ENCODE measurements at regions not wholly inside any gene's neighbourhood (a gene's known extent, or its start where the extent isn't known, plus 50 kb on each side); places are given as distances from the start of the nearest gene placed in this dataset.

DNA sequence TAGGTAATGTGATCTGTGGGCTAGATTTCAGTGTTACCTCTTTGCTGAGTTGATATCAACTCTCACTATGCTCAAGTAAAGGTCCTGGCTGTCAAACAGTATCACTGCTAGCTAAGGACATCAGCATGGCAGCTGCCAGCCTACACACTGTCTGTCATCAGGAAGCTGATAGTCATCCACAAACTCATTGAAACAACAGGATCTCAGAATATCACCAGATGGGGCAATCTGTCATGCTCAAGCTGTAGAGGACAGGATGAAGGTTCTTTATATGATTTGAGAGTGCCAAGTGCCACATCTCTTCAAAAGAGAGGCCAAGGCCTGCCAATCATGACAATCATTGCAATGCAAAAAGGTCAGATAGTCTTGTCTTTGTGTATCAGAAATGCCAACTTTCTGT lies 811.5 kb upstream of the SEL1L start:
- H3K4me3 ChIP-seq (ENCODE audit: low read length in 2 of 2) = no peak overlapping the region
- no peak for ATAC-seq (ENCODE audit: low FRiP score)
- H3K36me3 ChIP-seq (ENCODE audit: control insufficient read depth in 1 of 2, insufficient read depth in 2 of 2, low read length in 1 of 2) = no peaks in the 10 kb centered on the region
- intact Hi-C loops (cut with DNase I) = no loop called here
- H3K9me3 ChIP-seq (ENCODE audit: control insufficient read depth, low read length) = no peaks in the 10 kb centered on the region
- no peaks in the 10 kb centered on the region for H3K4me1 ChIP-seq (ENCODE audit: control insufficient read depth in 1 of 2, insufficient read depth in 2 of 2, low read length in 2 of 2)
- no peak overlapping the region for H3K27ac ChIP-seq (ENCODE audit: low read depth in 1 of 2, low read length in 2 of 2)
- H3K27me3 ChIP-seq (ENCODE audit: control insufficient read depth in 1 of 2, insufficient read depth in 2 of 2, low read length in 1 of 2) = no peaks in the 10 kb centered on the region
- DNase-seq = no peak

DNA sequence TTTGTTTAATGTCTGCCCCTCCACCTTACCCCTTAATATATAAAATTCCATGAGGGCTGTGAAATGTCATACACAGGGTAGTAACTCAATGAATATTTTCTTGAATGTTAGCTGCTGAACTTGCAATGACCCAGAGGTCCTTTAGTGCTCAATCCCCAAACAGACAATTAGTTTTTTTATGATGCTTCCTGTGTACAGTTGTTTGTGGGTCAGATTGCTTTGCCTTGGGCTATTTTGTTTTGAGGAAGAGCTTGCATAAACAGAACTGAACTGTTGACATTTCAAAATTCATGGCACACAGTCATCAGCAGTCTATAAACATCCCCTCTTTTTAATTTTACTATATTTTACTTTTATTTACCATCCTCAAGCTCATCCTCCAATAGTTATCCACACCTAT lies 820.5 kb upstream of the SEL1L start:
- intact Hi-C loops (cut with DNase I) = no loop called here
- DNase-seq (no peak), ATAC-seq (ENCODE audit: low FRiP score) (no peak)
- no peaks in the 10 kb centered on the region for H3K27me3 ChIP-seq (ENCODE audit: control insufficient read depth in 1 of 2, insufficient read depth in 2 of 2, low read length in 1 of 2)
- peaks cover 3% of the 10 kb centered on the region for H3K9me3 ChIP-seq (ENCODE audit: control insufficient read depth, low read length)
- H3K4me1 ChIP-seq (ENCODE audit: control insufficient read depth in 1 of 2, insufficient read depth in 2 of 2, low read length in 2 of 2) = no peaks in the 10 kb centered on the region
- no peak overlapping the region for H3K4me3 ChIP-seq (ENCODE audit: low read length in 2 of 2)
- no peaks in the 10 kb centered on the region for H3K36me3 ChIP-seq (ENCODE audit: control insufficient read depth in 1 of 2, insufficient read depth in 2 of 2, low read length in 1 of 2)
- no peak overlapping the region for H3K27ac ChIP-seq (ENCODE audit: low read depth in 1 of 2, low read length in 2 of 2)

DNA sequence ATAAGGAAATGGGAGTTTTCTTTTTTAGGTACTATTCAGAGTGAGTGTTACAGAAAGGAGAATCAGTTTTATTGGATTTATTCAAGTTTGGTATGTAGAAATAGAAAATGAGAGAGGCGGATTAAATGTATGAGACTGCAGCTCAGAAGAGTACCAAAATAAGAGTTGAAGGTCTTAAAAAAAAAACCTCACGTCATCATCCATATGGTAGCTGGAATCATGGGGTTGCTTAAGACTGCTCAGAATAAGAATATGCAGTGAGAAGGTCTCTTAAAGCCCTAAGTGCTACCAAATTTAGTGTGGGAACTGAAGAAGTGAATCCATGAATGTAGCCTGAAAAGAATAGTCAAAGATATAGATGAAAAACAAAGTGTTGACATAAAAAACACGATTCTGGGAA lies 825.5 kb upstream of the SEL1L start:
- no peak overlapping the region for H3K27ac ChIP-seq (ENCODE audit: low read depth in 1 of 2, low read length in 2 of 2)
- ATAC-seq (ENCODE audit: low FRiP score) (no peak), DNase-seq (no peak)
- no peaks in the 10 kb centered on the region for H3K4me1 ChIP-seq (ENCODE audit: control insufficient read depth in 1 of 2, insufficient read depth in 2 of 2, low read length in 2 of 2)
- no peak overlapping the region for H3K4me3 ChIP-seq (ENCODE audit: low read length in 2 of 2)
- peaks cover 3% of the 10 kb centered on the region for H3K9me3 ChIP-seq (ENCODE audit: control insufficient read depth, low read length)
- no peaks in the 10 kb centered on the region for H3K27me3 ChIP-seq (ENCODE audit: control insufficient read depth in 1 of 2, insufficient read depth in 2 of 2, low read length in 1 of 2)
- intact Hi-C loops (cut with DNase I) = no loop called here
- H3K36me3 ChIP-seq (ENCODE audit: control insufficient read depth in 1 of 2, insufficient read depth in 2 of 2, low read length in 1 of 2) = no peaks in the 10 kb centered on the region
- WGBS, 2 donors = 76 to 77% methylated on average over 3 of the region's 3 CpGs

DNA sequence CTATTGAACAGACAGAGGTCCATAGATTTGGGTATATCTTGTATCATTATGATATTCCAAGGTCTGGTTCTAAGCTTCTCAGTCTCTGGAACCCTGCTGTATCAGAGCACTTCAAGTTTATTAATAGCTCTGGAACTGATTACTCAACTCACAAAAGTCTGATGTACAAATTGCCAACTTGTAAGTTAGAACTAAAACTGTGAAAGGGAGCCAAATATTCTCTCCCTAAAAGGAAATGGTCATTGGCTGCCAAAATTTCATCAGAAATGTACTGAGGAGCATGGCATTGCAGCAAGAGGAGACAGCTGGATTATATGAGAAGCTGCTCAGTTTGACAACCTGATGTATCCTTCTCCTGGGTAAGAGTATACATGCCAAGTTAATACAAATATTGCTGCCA lies 828.8 kb upstream of the SEL1L start:
- peak; percentile 76 for ATAC-seq (ENCODE audit: low FRiP score)
- no peaks in the 10 kb centered on the region for H3K36me3 ChIP-seq (ENCODE audit: control insufficient read depth in 1 of 2, insufficient read depth in 2 of 2, low read length in 1 of 2)
- peaks cover 0 to 2% of the 10 kb centered on the region in 2 donors for H3K27me3 ChIP-seq (ENCODE audit: control insufficient read depth in 1 of 2, insufficient read depth in 2 of 2, low read length in 1 of 2)
- H3K4me1 ChIP-seq (ENCODE audit: control insufficient read depth in 1 of 2, insufficient read depth in 2 of 2, low read length in 2 of 2) = no peaks in the 10 kb centered on the region
- intact Hi-C loops (cut with DNase I) = no loop called here
- H3K9me3 ChIP-seq (ENCODE audit: control insufficient read depth, low read length) = no peaks in the 10 kb centered on the region
- H3K4me3 ChIP-seq (ENCODE audit: low read length in 2 of 2) = no peak overlapping the region
- no peak for DNase-seq
- no peak overlapping the region for H3K27ac ChIP-seq (ENCODE audit: low read depth in 1 of 2, low read length in 2 of 2)

DNA sequence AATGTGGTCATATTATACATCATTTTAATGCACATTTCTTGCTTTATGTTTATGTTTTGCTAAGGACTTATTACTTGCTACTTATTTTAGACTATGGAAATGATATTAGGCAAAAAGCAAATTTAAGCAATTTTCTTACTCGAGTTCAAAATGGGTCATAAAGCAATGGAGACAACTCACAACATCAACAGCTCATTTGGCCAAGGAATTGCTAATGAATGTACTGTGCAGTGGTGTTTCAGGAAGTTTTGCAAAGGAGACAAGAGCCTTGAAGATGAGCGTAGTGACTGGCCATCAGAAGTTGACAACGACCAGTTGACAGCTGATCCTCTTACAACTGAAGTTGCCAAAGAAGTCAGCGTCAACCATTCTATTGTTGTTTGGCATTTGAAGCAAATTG lies 831.8 kb upstream of the SEL1L start:
- no peaks in the 10 kb centered on the region for H3K4me1 ChIP-seq (ENCODE audit: control insufficient read depth in 1 of 2, insufficient read depth in 2 of 2, low read length in 2 of 2)
- H3K9me3 ChIP-seq (ENCODE audit: control insufficient read depth, low read length) = no peaks in the 10 kb centered on the region
- ATAC-seq (ENCODE audit: low FRiP score) (no peak), DNase-seq (no peak)
- WGBS, 2 donors = 93% methylated on average over 4 of the region's 4 CpGs
- H3K4me3 ChIP-seq (ENCODE audit: low read length in 2 of 2) = no peak overlapping the region
- H3K27me3 ChIP-seq (ENCODE audit: control insufficient read depth in 1 of 2, insufficient read depth in 2 of 2, low read length in 1 of 2) = peaks cover 0 to 2% of the 10 kb centered on the region in 2 donors
- intact Hi-C loops (cut with DNase I) = no loop called here
- no peaks in the 10 kb centered on the region for H3K36me3 ChIP-seq (ENCODE audit: control insufficient read depth in 1 of 2, insufficient read depth in 2 of 2, low read length in 1 of 2)
- no peak overlapping the region for H3K27ac ChIP-seq (ENCODE audit: low read depth in 1 of 2, low read length in 2 of 2)

DNA sequence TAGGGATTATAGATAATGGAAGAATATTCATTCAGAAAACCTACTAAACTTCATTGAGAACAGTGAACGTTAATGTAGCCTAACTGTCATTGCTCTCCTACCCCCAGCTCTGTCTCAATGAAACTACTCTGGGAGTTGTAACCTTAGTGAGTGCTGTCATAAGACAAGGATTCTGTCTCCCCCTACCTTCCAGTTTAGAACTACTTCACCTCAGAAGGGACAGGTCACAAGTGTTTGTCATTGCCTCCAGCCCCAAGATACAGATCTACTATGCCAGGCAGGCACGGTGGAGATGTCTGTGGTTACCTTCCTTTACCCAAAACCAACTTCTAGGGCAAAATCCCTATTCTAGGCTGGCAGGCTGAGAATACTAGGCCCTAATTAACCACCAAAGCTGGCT lies 833.1 kb upstream of the SEL1L start:
- no peak overlapping the region for H3K27ac ChIP-seq (ENCODE audit: low read depth in 1 of 2, low read length in 2 of 2)
- no peaks in the 10 kb centered on the region for H3K36me3 ChIP-seq (ENCODE audit: control insufficient read depth in 1 of 2, insufficient read depth in 2 of 2, low read length in 1 of 2)
- no peaks in the 10 kb centered on the region for H3K4me1 ChIP-seq (ENCODE audit: control insufficient read depth in 1 of 2, insufficient read depth in 2 of 2, low read length in 2 of 2)
- ATAC-seq (ENCODE audit: low FRiP score) (no peak), DNase-seq (no peak)
- no peaks in the 10 kb centered on the region for H3K9me3 ChIP-seq (ENCODE audit: control insufficient read depth, low read length)
- WGBS, 2 donors = 87 to 91% methylated on average over 2 of the region's 2 CpGs
- intact Hi-C loops (cut with DNase I) = no loop called here
- no peak overlapping the region for H3K4me3 ChIP-seq (ENCODE audit: low read length in 2 of 2)
- H3K27me3 ChIP-seq (ENCODE audit: control insufficient read depth in 1 of 2, insufficient read depth in 2 of 2, low read length in 1 of 2) = peaks cover 0 to 2% of the 10 kb centered on the region in 2 donors

DNA sequence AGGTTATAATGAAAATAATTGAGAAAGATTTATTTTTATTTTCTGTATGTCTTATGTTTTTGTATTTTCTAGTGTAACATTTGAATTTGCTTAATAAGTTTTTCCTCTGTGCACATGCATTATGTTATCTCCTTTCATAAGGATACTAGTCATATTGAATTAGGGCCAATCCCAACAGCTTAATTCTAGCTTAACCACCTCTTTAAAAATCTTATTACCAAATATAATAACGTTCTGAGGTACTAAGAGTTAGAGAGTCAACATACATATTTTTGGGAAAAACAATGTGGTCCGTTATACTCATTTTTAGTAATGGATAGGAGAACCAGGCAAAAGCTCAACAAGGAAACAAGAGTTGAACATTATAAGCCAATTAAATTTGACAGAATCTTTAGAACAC lies 845.6 kb upstream of the SEL1L start:
- no peaks in the 10 kb centered on the region for H3K36me3 ChIP-seq (ENCODE audit: control insufficient read depth in 1 of 2, insufficient read depth in 2 of 2, low read length in 1 of 2)
- no peaks in the 10 kb centered on the region for H3K4me1 ChIP-seq (ENCODE audit: control insufficient read depth in 1 of 2, insufficient read depth in 2 of 2, low read length in 2 of 2)
- intact Hi-C loops (cut with DNase I) = no loop called here
- ATAC-seq (ENCODE audit: low FRiP score) (no peak), DNase-seq (no peak)
- WGBS, 2 donors = 43 to 48% methylated on average over 2 of the region's 2 CpGs
- no peaks in the 10 kb centered on the region for H3K27me3 ChIP-seq (ENCODE audit: control insufficient read depth in 1 of 2, insufficient read depth in 2 of 2, low read length in 1 of 2)
- no peak overlapping the region for H3K27ac ChIP-seq (ENCODE audit: low read depth in 1 of 2, low read length in 2 of 2)
- no peaks in the 10 kb centered on the region for H3K9me3 ChIP-seq (ENCODE audit: control insufficient read depth, low read length)
- no peak overlapping the region for H3K4me3 ChIP-seq (ENCODE audit: low read length in 2 of 2)

DNA sequence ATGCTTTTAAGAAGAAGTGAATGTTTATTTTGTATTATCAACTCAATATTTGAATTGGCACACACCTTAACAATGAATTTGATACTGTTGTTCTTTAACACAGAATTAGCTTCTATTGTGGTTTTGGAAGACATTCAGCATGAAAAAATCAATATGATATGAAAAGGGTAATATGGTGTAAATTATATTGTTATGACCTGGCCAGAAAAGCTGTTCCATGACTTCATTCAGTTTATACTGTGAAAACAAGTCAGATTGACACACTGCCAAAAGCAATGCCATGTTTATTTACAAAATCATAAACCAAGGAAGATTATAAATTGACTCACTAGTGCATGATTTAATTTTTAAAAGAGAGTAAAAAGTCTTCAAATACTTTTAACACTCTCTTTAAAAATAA lies 851.4 kb upstream of the SEL1L start:
- Histone ChIP-seq H3K4me3 (ENCODE audit: low read length in 2 of 2) (no peak overlapping the region), H3K27ac (ENCODE audit: low read depth in 1 of 2, low read length in 2 of 2) (no peak overlapping the region), H3K27me3 (ENCODE audit: control insufficient read depth in 1 of 2, insufficient read depth in 2 of 2, low read length in 1 of 2) (no peaks in the 10 kb centered on the region), H3K4me1 (ENCODE audit: control insufficient read depth in 1 of 2, insufficient read depth in 2 of 2, low read length in 2 of 2) (peaks cover 0 to 2% of the 10 kb centered on the region in 2 donors), H3K36me3 (ENCODE audit: control insufficient read depth in 1 of 2, insufficient read depth in 2 of 2, low read length in 1 of 2) (no peaks in the 10 kb centered on the region), H3K9me3 (ENCODE audit: control insufficient read depth, low read length) (no peaks in the 10 kb centered on the region)
- intact Hi-C loops (cut with DNase I) = loop anchor here in 1 of 2 donors (10.0 kb wide), 1 partner anchor 380 kb away; no protein-coding TSS in a partner anchor
- ATAC-seq (ENCODE audit: low FRiP score) (no peak), DNase-seq (no peak)

DNA sequence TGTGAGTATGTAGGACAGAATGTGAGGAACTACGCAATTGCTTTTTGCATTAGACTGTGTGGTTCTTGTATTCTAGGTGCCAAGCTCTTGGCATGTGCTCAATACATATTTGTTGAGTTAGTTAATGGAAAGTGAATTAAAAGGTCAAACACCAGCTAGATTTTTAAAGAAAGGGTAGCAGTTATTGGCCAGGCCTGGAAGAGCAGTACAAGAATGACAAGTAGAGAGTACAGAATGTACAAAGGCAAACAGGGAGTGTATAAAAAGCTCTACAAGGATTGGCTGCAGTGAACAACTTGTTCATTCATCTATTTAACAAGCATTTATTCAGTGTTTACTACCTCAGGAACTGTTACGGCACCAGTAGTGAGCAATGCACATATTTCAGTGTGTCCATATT lies 854.0 kb upstream of the SEL1L start:
- DNase-seq (no peak), ATAC-seq (ENCODE audit: low FRiP score) (peak; percentile 79)
- H3K27ac ChIP-seq (ENCODE audit: low read depth in 1 of 2, low read length in 2 of 2) = no peak overlapping the region
- peaks cover 0 to 2% of the 10 kb centered on the region in 2 donors for H3K4me1 ChIP-seq (ENCODE audit: control insufficient read depth in 1 of 2, insufficient read depth in 2 of 2, low read length in 2 of 2)
- 9 to 10% methylated on average over 2 of the region's 2 CpGs for WGBS, 2 donors
- no peaks in the 10 kb centered on the region for H3K27me3 ChIP-seq (ENCODE audit: control insufficient read depth in 1 of 2, insufficient read depth in 2 of 2, low read length in 1 of 2)
- no peaks in the 10 kb centered on the region for H3K9me3 ChIP-seq (ENCODE audit: control insufficient read depth, low read length)
- H3K36me3 ChIP-seq (ENCODE audit: control insufficient read depth in 1 of 2, insufficient read depth in 2 of 2, low read length in 1 of 2) = no peaks in the 10 kb centered on the region
- intact Hi-C loops (cut with DNase I) = loop anchor here in 1 of 2 donors (10.0 kb wide), 1 partner anchor 383 kb away; no protein-coding TSS in a partner anchor
- H3K4me3 ChIP-seq (ENCODE audit: low read length in 2 of 2) = no peak overlapping the region

Measured in aorta (tissue), 5 donors.